Gastroesophageal sphincter (tissue), 4 donors: ENCODE measurements at regions not wholly inside any gene's neighbourhood (a gene's known extent, or its start where the extent isn't known, plus 50 kb on each side); places are given as distances from the start of the nearest gene placed in this dataset.

Experiments
- ATAC-seq: fragments of 150-250 bp; one replicate; pipeline ENCODE4 v1.9.1; 2016; ENCODE audit warnings: mild to moderate bottlenecking, moderate library complexity
- H3K27ac ChIP-seq, 4 donors: fragments of 200-600 bp; sonication (generic) in 3 of 4; 1 replicate in 3 of 4; 2 replicates in 1 of 4; pipeline ENCODE4 v1.5.1; 2016 to 2019
- H3K27me3 ChIP-seq: fragments of 200-600 bp; sonication (generic); one replicate; pipeline ENCODE4 v1.5.1; 2019
- H3K36me3 ChIP-seq, 2 donors: fragments of 200-600 bp; sonication (generic); one replicate each; pipeline ENCODE4 v1.5.1; 2019; ENCODE audit warnings: control low read depth in 1 of 2
- H3K4me1 ChIP-seq, 3 donors: fragments of 200-600 bp; sonication (generic); 1 replicate in 2 of 3; 2 replicates in 1 of 3; pipeline ENCODE4 v1.5.1; 2016 to 2019; ENCODE audit warnings: control low read depth in 2 of 3
- H3K4me3 ChIP-seq, 2 donors: fragments of 200-600 bp; sonication (generic); one replicate each; pipeline ENCODE4 v1.5.1; 2019; ENCODE audit warnings: mild to moderate bottlenecking in 1 of 2, moderate library complexity in 1 of 2
- H3K9me3 ChIP-seq, 3 donors: fragments of 200-600 bp; sonication (generic); one replicate each; pipeline ENCODE4 v1.5.1; 2017 to 2019; ENCODE audit warnings: control low read depth in 2 of 3
- CTCF ChIP-seq, 4 experiments: fragments of 200-600 bp in 2 of 4; fragments of 450-650 bp in 2 of 4; sonication (generic) in 1 of 4; IDR thresholded peaks; one replicate each; pipeline ENCODE4 v1.5.1; 2017 to 2019; ENCODE audit warnings: antibody characterized with exemption in 4 of 4, mild to moderate bottlenecking in 2 of 4, moderate library complexity in 2 of 4
- EP300 ChIP-seq: sonication (generic); formaldehyde crosslinking; IDR thresholded peaks from one replicate; pipeline ENCODE4 v1.6.1; 2017; ENCODE audit warnings: antibody characterized with exemption, mild to moderate bottlenecking
- POLR2A ChIP-seq, 2 donors: fragments of 450-650 bp; IDR thresholded peaks; one replicate each; pipeline ENCODE4 v1.6.1; 2017; ENCODE audit warnings: antibody characterized with exemption in 2 of 2, mild to moderate bottlenecking in 2 of 2, moderate library complexity in 1 of 2
- POLR2AphosphoS5 ChIP-seq: sonication (generic); formaldehyde crosslinking; IDR thresholded peaks from one replicate; pipeline ENCODE4 v1.6.1; 2017; ENCODE audit warnings: antibody characterized with exemption
- WGBS, 2 donors: methylation state at CpG; one replicate each; pipeline ENCODE4 v1.1.5; 2018; ENCODE audit warnings: low coverage in 1 of 2; 5-methylcytosine and 5-hydroxymethylcytosine counted together

- WGBS, 2 donors = 92 to 100% methylated on average over 3 to 4 of the region's 8 CpGs
- Histone ChIP-seq H3K9me3 (no peaks in the 10 kb centered on the region), H3K27ac (no peak overlapping the region), H3K4me3 (no peak overlapping the region), H3K27me3 (no peaks in the 10 kb centered on the region), H3K4me1 (no peaks in the 10 kb centered on the region), H3K36me3 (peaks cover 0 to 8% of the 10 kb centered on the region in 2 donors)
- no peak for ATAC-seq
- TF ChIP-seq POLR2A (IDR thresholded peaks at IDR 0.05) (no peak), CTCF (IDR thresholded peaks at IDR 0.05) (no peak), POLR2AphosphoS5 (no peak), EP300 (no peak)
Observed at GRCh38 chr1:245010018-245010614, 144.7 kb upstream of the KIF26B start.

- Histone ChIP-seq H3K4me1 (peaks cover 0 to 5% (median 0%) of the 10 kb centered on the region in 3 donors), H3K27ac (no peak overlapping the region), H3K27me3 (no peaks in the 10 kb centered on the region), H3K36me3 (peaks cover 0 to 8% of the 10 kb centered on the region in 2 donors), H3K9me3 (no peaks in the 10 kb centered on the region), H3K4me3 (no peak overlapping the region)
- no peak for ATAC-seq
- WGBS, 2 donors = 81 to 100% methylated on average over 2 to 4 of the region's 5 CpGs
- TF ChIP-seq POLR2A (IDR thresholded peaks at IDR 0.05) (no peak), CTCF (IDR thresholded peaks at IDR 0.05) (no peak), EP300 (no peak), POLR2AphosphoS5 (no peak)
Observed at GRCh38 chr1:245008761-245009160, 144.4 kb upstream of the HNRNPU start.

- Histone ChIP-seq H3K27me3 (no peaks in the 10 kb centered on the region), H3K27ac (no peak overlapping the region), H3K4me3 (no peak overlapping the region), H3K4me1 (peaks cover 0 to 5% (median 0%) of the 10 kb centered on the region in 3 donors), H3K36me3 (peaks cover 0 to 8% of the 10 kb centered on the region in 2 donors), H3K9me3 (no peaks in the 10 kb centered on the region)
- ATAC-seq = no peak
- 84 to 96% methylated on average over 3 to 5 of the region's 5 CpGs for WGBS, 2 donors
- no peak for TF ChIP-seq POLR2AphosphoS5
- TF ChIP-seq CTCF (IDR thresholded peaks at IDR 0.05) = no peak
- no peak for TF ChIP-seq EP300
- no peak for TF ChIP-seq POLR2A (IDR thresholded peaks at IDR 0.05)
Observed at GRCh38 chr1:245007852-245008251, 143.5 kb upstream of the HNRNPU start.

- Histone ChIP-seq H3K27ac (no peak overlapping the region), H3K36me3 (no peaks in the 10 kb centered on the region), H3K27me3 (no peaks in the 10 kb centered on the region), H3K9me3 (no peaks in the 10 kb centered on the region), H3K4me1 (peaks cover 0 to 5% (median 0%) of the 10 kb centered on the region in 3 donors), H3K4me3 (no peak overlapping the region)
- TF ChIP-seq POLR2AphosphoS5 = no peak
- no peak for TF ChIP-seq CTCF (IDR thresholded peaks at IDR 0.05)
- no peak for TF ChIP-seq EP300
- TF ChIP-seq POLR2A (IDR thresholded peaks at IDR 0.05) = no peak
- WGBS, 2 donors = 83 to 91% methylated on average over 2 of the region's 2 CpGs
- no peak for ATAC-seq
Observed at GRCh38 chr1:245003246-245003645, 138.9 kb upstream of the HNRNPU start.

- peaks cover 0 to 5% (median 0%) of the 10 kb centered on the region in 3 donors for H3K4me1 ChIP-seq
- H3K4me3 ChIP-seq = no peak overlapping the region
- no peak overlapping the region for H3K27ac ChIP-seq
- WGBS, 2 donors = 60% methylated on average over 1 of the region's 1 CpG; no CpG with 5 or more reads in 1 of the 2 donors
- H3K9me3 ChIP-seq = no peaks in the 10 kb centered on the region
- TF ChIP-seq POLR2A (IDR thresholded peaks at IDR 0.05) (no peak), CTCF (IDR thresholded peaks at IDR 0.05) (no peak), POLR2AphosphoS5 (no peak), EP300 (no peak)
- no peaks in the 10 kb centered on the region for H3K36me3 ChIP-seq
- no peak for ATAC-seq
- H3K27me3 ChIP-seq = no peaks in the 10 kb centered on the region
Observed at GRCh38 chr1:245001252-245001651, 136.9 kb upstream of the HNRNPU start.
